ENCODE measurements at regions not wholly inside any gene's neighbourhood (a gene's known extent, or its start where the extent isn't known, plus 50 kb on each side); places are given as distances from the start of the nearest gene placed in this dataset.
"Not testable (repeated sequence)": the region's sequence is repeated elsewhere in the genome, so short reads cannot be mapped to it uniquely, and the experiment has no call there.

GRCh38 chr17:22044706-22045246 is 352.5 kb downstream of the KCNJ18 start:
- intact Hi-C loops (cut with micrococcal nuclease); ATAC-seq; DNase-seq: not testable (repeated sequence)

GRCh38 chr17:22047521-22047920 is 355.2 kb downstream of the KCNJ18 start:
- DNase-seq; intact Hi-C loops (cut with micrococcal nuclease); ATAC-seq: not testable (repeated sequence)

DNA sequence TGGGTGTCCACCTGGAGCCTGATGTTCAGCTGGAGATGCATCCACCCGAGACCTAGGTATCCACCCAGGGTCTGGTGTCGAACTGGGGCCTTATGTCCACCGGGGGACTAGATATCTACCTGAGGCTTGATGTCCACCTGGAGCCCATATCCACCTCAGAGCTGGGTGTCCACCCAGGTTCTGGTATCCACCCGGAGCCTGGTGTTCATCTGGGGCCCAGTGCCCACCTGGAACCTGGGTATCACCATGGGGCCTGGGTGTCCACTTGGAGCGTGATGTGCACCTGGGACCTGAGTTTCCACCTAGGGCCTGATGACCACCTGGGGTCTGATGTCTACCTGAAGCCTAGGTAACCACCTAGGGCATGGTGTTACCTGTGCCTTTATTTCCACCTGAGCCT is 355.9 kb downstream of the KCNJ18 start:
- ATAC-seq; intact Hi-C loops (cut with micrococcal nuclease); DNase-seq: not testable (repeated sequence)

GRCh38 chr17:22050766-22051165 is 358.4 kb downstream of the KCNJ18 start:
- DNase-seq; intact Hi-C loops (cut with micrococcal nuclease); ATAC-seq: not testable (repeated sequence)

DNA sequence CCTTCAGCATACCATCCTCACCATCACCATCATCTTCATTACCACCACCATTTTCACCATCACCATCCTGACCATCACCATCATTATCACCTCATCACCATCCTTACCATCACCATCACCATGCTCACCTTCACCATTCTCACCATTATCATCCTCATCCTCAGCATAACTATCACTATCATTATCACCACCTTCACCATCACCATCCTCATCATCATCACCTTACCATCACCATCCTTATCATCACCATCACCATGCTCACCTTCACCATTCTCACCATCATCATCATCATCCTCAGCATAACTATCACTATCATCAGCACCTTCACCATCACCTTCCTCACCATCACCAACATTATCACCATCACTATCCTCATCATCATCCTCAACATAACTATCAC is 360.4 kb downstream of the KCNJ18 start:
- DNase-seq; intact Hi-C loops (cut with micrococcal nuclease): not testable (repeated sequence)

GRCh38 chr17:22056566-22056965 is 364.2 kb downstream of the KCNJ18 start:
- DNase-seq; intact Hi-C loops (cut with micrococcal nuclease); ATAC-seq: not testable (repeated sequence)

More for the DNA sequence above, 360.4 kb downstream of the KCNJ18 start:
- ATAC-seq: not testable (repeated sequence)

- intact Hi-C loops (cut with micrococcal nuclease); DNase-seq; ATAC-seq: not testable (repeated sequence)
Measured at GRCh38 chr17:22075918-22076317, 383.6 kb downstream of the KCNJ18 start.

- DNase-seq; ATAC-seq; intact Hi-C loops (cut with micrococcal nuclease): not testable (repeated sequence)
Measured at GRCh38 chr17:22088589-22088988, 396.3 kb downstream of the KCNJ18 start.

GRCh38 chr17:22090263-22090935 is 398.1 kb downstream of the KCNJ18 start:
- DNase-seq: no peak
- intact Hi-C loops (cut with micrococcal nuclease): no loop called here
- ATAC-seq: no peak

DNA sequence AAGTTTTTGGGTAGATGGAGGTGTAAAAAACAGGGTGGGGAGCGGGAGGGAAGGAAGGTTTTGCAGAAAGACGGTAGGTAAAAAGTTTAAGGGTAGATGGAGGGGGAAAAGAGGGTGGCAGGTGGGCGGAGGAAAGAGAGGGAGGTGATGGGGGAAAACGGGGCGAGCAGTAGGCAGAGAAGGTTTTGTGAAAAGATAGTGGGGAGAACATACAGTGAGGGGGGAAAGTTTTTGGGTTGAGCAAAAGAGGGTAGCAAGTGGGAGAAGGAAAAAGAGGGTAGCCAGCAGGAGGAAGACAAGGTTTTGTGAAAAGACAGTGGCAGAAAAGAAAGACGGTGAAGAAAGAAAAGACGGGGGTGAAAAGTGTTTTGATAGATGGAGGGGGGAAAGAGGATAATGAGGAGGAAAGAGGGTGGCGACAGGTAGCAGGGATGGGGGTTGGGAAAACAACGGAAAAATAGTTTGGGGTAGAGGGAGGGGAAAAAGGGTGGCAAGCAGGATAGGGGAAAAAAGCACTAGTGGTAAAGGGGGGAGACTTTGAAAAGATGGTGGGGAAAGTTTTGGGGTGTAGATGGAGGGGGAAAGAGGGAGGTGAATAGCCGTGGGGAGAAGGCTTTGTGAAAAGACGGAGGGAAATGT is 398.8 kb downstream of the KCNJ18 start:
- DNase-seq; intact Hi-C loops (cut with micrococcal nuclease); ATAC-seq: not testable (repeated sequence)

DNA sequence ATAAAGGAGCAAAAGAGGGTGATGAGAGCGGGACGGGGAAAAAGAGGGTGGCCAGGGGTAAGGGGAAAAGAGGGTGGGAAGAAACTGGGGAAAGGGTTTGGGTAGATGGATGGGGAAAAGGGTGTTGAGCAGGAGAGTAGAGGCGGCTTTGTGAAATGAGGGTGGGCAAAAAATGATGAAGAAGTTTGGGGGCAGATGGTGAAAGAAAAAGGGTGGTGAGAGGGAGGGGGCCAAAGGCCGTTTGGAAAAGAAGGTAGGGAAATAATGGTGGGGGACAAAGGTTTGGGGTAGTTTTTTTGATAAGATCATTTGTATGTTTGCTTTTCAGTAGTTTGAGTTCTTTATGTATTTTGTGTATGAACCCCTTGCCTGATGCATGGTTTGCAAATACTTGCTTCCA is 399.5 kb downstream of the KCNJ18 start:
- intact Hi-C loops (cut with micrococcal nuclease); DNase-seq; ATAC-seq: not testable (repeated sequence)

DNA sequence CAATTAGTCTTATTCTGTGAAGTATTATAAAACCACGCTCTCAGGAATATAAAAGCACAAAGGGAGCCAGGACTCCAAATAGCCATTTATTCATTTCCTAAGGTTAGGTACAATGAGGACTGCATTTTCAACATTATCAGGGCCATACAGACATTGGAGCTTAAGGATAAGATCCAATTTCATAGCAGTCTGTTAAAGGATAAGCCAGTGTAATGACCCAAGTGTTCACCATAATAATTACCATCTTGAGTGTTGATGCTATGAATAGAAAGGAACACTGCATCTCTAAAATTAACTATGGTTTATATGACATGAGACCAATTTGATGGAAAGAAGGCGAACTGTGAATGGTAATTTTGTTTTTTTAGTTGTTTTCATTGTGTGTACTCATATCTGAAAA is 403.1 kb downstream of the KCNJ18 start:
- DNase-seq; ATAC-seq; intact Hi-C loops (cut with micrococcal nuclease): not testable (repeated sequence)

- intact Hi-C loops (cut with micrococcal nuclease); DNase-seq; ATAC-seq: not testable (repeated sequence)
Measured at GRCh38 chr17:22099633-22100032, 407.3 kb downstream of the KCNJ18 start.

GRCh38 chr17:22102177-22102576 is 409.9 kb downstream of the KCNJ18 start:
- DNase-seq (no peak), ATAC-seq (no peak)
- intact Hi-C loops (cut with micrococcal nuclease): no loop called here

DNA sequence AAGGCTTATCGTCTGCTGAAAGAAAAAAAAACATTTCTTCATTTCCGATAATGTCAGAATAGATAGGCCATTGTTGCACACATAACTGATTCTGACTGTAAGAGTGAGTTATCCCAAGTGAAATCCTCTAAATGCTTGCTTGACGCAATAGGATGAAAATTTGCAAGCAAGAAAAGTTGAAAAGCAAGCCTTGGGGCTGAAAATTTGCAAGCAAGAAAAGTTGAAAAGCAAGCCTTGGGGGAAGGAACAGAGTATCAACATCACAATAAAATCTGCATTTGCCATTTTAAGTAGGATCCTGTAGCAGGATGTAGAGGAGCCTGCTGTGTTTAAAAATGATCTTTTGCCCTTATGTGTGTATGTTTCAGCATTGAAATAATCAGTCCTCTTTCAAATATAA is 424.4 kb downstream of the KCNJ18 start:
- DNase-seq; ATAC-seq; intact Hi-C loops (cut with micrococcal nuclease): not testable (repeated sequence)

- DNase-seq; intact Hi-C loops (cut with micrococcal nuclease); ATAC-seq: not testable (repeated sequence)
Measured at GRCh38 chr17:22117401-22117800, 425.1 kb downstream of the KCNJ18 start.

GRCh38 chr17:22119016-22119415 is 426.7 kb downstream of the KCNJ18 start:
- intact Hi-C loops (cut with micrococcal nuclease); DNase-seq; ATAC-seq: not testable (repeated sequence)

DNA sequence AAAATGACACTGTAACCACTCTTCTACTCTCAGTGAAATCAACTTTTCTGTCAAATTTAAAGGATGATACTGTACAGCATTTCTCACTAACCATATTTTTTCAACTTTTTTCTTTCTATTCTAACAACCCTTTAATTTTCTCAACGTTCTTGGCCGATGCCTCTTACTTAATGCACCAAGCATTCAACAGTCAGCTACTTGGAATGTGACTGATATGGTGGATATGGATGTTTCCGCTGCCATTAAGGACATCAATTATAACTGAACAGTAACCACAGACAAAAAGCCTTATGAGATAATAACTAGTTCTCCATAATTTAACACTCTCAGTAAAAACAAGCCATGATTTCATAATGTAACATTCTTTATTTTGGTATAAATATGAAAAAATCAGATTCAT is 427.4 kb downstream of the KCNJ18 start:
- intact Hi-C loops (cut with micrococcal nuclease); ATAC-seq; DNase-seq: not testable (repeated sequence)

GRCh38 chr17:22123536-22124281 is 431.4 kb downstream of the KCNJ18 start:
- intact Hi-C loops (cut with micrococcal nuclease): no loop called here
- DNase-seq: no peak
- ATAC-seq: no peak
